ENCODE measurements at regions not wholly inside any gene's neighbourhood (a gene's known extent, or its start where the extent isn't known, plus 50 kb on each side); places are given as distances from the start of the nearest gene placed in this dataset.
A peak's percentile ranks its signal among the peaks of the same experiment; 100 is the strongest.

- no peak for DNase-seq
These were observed 59.0 kb upstream of the ZNF726 start for GRCh38 chr19:23855676-23856075.

GRCh38 chr19:23851966-23852365, 62.7 kb upstream of the ZNF726 start:
- DNase-seq: no peak

- DNase-seq: no peak
These were observed 74.1 kb upstream of the ZNF681 start for GRCh38 chr19:23832717-23833327.

GRCh38 chr19:23823952-23824389, 65.3 kb upstream of the ZNF681 start:
- peak; percentile 82 for DNase-seq

- DNase-seq: no peak
These were observed 64.0 kb upstream of the ZNF681 start for GRCh38 chr19:23822735-23823134.

GRCh38 chr19:23817519-23817918, 58.8 kb upstream of the ZNF681 start:
- no peak for DNase-seq

GRCh38 chr19:23810496-23810895, 51.8 kb upstream of the ZNF681 start:
- DNase-seq: no peak
